ENCODE measurements at regions not wholly inside any gene's neighbourhood (a gene's known extent, or its start where the extent isn't known, plus 50 kb on each side); places are given as distances from the start of the nearest gene placed in this dataset.

DNA sequence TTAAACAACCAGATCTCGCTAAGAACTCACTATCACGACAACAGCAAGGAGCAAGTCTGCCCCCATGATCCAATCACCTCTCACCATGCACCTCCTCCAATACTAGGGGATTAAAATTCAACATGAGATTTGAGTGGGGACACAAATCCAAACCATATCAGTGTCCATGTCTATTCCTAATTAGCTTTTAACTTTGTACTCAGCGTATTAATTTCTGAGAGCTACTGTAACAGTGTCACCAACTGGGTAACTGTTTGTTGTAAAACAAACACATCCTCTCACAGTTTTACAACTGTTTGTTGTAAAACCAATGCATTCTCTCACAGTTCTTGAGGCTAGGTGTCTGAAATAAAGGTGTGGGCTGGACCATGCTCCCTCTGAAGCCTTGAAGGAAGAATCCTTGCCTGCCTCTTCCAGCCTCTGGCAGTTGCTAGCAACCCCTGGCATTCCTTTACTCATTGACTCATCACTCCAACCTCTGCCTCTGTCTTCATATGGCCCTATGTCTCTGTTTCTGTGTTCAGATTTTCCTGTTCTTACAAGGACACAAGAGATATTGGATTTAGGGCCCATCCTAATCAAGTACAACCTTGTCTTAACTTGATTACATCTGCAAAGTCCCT, 121.2 kb downstream of the LTN1 start:
- DNase-seq (ENCODE audit: extremely low read depth in 1 of 4, low spot score in 3 of 4) (no peak), FAIRE-seq (no peak), ATAC-seq (no peak)
- no peak for TF ChIP-seq FOXJ2 (tag; IDR thresholded peaks at IDR 0.05)
- no peak for TF ChIP-seq ZNF785 (CRISPR knock-in tag; IDR thresholded peaks at IDR 0.05)
- no peak for TF ChIP-seq PRMT5 (CRISPR knock-in tag; IDR thresholded peaks at IDR 0.05)
- no peak for TF ChIP-seq PHF8 (IDR thresholded peaks at IDR 0.05; ENCODE audit: borderline replicate concordance, low read length)
- no peak for TF ChIP-seq SNRNP70 (optimal IDR thresholded peaks at IDR 0.05; ENCODE audit: low read depth, low read length)
- TF ChIP-seq, protein P1, sequence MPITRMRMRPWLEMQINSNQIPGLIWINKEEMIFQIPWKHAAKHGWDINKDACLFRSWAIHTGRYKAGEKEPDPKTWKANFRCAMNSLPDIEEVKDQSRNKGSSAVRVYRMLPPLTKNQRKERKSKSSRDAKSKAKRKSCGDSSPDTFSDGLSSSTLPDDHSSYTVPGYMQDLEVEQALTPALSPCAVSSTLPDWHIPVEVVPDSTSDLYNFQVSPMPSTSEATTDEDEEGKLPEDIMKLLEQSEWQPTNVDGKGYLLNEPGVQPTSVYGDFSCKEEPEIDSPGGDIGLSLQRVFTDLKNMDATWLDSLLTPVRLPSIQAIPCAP (CRISPR knock-in tag; IDR thresholded peaks at IDR 0.05; ENCODE audit: borderline replicate concordance), result no peak
- no peak for TF ChIP-seq RHOXF2B (CRISPR knock-in tag; conservative IDR thresholded peaks at IDR 0.05)
- no peak for TF ChIP-seq SRSF3 (IDR thresholded peaks at IDR 0.05; ENCODE audit: insufficient read depth, low read length)
- no peak for TF ChIP-seq MAFG (tag; conservative IDR thresholded peaks at IDR 0.05)
- TF ChIP-seq, protein P2, sequence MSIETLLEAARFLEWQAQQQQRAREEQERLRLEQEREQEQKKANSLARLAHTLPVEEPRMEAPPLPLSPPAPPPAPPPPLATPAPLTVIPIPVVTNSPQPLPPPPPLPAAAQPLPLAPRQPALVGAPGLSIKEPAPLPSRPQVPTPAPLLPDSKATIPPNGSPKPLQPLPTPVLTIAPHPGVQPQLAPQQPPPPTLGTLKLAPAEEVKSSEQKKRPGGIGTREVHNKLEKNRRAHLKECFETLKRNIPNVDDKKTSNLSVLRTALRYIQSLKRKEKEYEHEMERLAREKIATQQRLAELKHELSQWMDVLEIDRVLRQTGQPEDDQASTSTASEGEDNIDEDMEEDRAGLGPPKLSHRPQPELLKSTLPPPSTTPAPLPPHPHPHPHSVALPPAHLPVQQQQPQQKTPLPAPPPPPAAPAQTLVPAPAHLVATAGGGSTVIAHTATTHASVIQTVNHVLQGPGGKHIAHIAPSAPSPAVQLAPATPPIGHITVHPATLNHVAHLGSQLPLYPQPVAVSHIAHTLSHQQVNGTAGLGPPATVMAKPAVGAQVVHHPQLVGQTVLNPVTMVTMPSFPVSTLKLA (conservative IDR thresholded peaks at IDR 0.05), result no peak
- TF ChIP-seq CCAR2 (IDR thresholded peaks at IDR 0.05; ENCODE audit: low read depth, low read length), result no peak
- Histone ChIP-seq H4K20me1 (replicated peaks; ENCODE audit: control insufficient read depth, insufficient read depth, low read length) (no peaks in the 10 kb centered on the region), H3K36me3 (ENCODE audit: control insufficient read depth, insufficient read depth, low read length) (peaks cover 58% of the 10 kb centered on the region), H3K27ac (ENCODE audit: extremely low read depth, low read depth, low read length) (no peak overlapping the region), H3K79me2 (ENCODE audit: control insufficient read depth, insufficient read depth, low read length) (no peaks in the 10 kb centered on the region), H3K9me3 (replicated peaks; ENCODE audit: control insufficient read depth, insufficient read depth, low read depth, low read length) (no peaks in the 10 kb centered on the region), H3K4me2 (ENCODE audit: insufficient read depth, low read length) (no peak overlapping the region), H2AFZ (ENCODE audit: low read depth, low read length) (no peak overlapping the region), H3K4me3 (no peak overlapping the region), H3K9me1 (ENCODE audit: control insufficient read depth, insufficient read depth, low read length) (no peaks in the 10 kb centered on the region), H3K9ac (ENCODE audit: insufficient read depth in 1 of 2, low read depth in 2 of 2, low read length in 2 of 2) (no peak overlapping the region), H3K27me3 (ENCODE audit: control insufficient read depth in 2 of 2, insufficient read depth in 2 of 2, low read length in 2 of 2) (no peaks in the 10 kb centered on the region), H3K4me1 (replicated peaks in 1 of 2; ENCODE audit: control insufficient read depth in 2 of 2, insufficient read depth in 2 of 2, low read length in 2 of 2) (no peaks in the 10 kb centered on the region)
- 84% methylated on average over 3 of the region's 3 CpGs for WGBS (ENCODE audit: insufficient coverage, low coverage, missing lambda C conversion rate)
- CTCF ChIA-PET (ENCODE audit: low intra/inter-chr PET ratio), result no interaction called here
- BruUV-seq (replicated peaks), result no TSS peak
- in situ Hi-C loops (cut with MboI), result no loop called here
- POLR2A ChIA-PET, result interaction anchor here (0.6 kb wide), 1 partner anchor 256 kb away, joined by 3 read pairs; no protein-coding TSS in a partner anchor
- intact Hi-C loops (cut with micrococcal nuclease), result no loop called here
